ENCODE measurements at regions not wholly inside any gene's neighbourhood (a gene's known extent, or its start where the extent isn't known, plus 50 kb on each side); places are given as distances from the start of the nearest gene placed in this dataset.

DNA sequence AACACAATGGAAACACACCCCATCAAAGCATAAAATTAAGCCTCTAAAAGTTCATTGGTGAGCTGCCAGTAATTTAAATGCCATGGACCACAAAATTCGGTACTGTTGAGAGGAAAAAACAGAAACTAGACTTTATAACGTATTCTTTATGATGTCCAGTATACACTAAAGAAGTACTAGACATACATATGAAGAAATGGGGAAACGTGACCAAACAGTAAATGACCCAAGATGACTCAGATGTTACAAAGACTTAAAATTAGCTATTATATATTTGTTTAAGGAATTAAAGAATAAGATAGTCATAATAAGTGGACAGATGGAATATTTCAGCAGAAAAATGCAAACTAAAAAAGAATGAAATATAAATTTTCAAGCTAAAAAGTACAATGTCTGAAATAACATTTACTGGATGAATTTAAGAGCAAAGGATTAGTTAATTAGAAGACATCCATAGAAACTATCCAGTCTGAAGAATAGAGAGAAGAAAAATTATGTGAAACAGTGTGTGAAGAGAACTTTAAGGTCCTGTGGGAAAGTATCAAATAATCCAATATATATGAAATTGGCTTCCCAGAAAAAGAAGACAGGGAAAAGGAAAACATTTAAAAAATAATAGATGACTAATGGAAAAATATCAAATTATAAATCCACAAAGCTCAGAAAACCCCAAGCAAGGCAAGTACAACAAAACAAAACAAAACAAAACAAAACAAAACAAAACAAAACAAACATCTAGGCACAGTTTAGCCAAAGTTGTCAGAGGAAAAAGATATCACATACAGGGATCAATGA, 69.4 kb downstream of the SAMD9 start:
- no peak for TF ChIP-seq CTCF (conservative IDR thresholded peaks at IDR 0.05 in 1 of 2, IDR thresholded peaks at IDR 0.05 in 1 of 2; ENCODE audit: extremely low read depth in 1 of 2, insufficient read depth in 1 of 2, low read depth in 1 of 2, low read length in 2 of 2)
- TF ChIP-seq EZH2 (IDR thresholded peaks at IDR 0.05; ENCODE audit: borderline replicate concordance, low read length), result no peak
